Testis (tissue), 2 donors: ENCODE measurements at regions not wholly inside any gene's neighbourhood (a gene's known extent, or its start where the extent isn't known, plus 50 kb on each side); places are given as distances from the start of the nearest gene placed in this dataset.

Source experiments
- DNase-seq: peaks from one replicate; pipeline ENCODE4 v3.0.0-alpha.2; 2019
- H3K27ac ChIP-seq, 2 donors: fragments of 200-600 bp; sonication (generic); one replicate each; pipeline ENCODE4 v1.5.1; 2019
- H3K27me3 ChIP-seq: fragments of 200-600 bp; sonication (generic); one replicate; pipeline ENCODE4 v1.5.1; 2019
- H3K36me3 ChIP-seq: fragments of 200-600 bp; sonication (generic); one replicate; pipeline ENCODE4 v1.5.1; 2017; ENCODE audit warnings: low read depth; ENCODE audit errors: missing control alignments
- H3K4me1 ChIP-seq: fragments of 200-600 bp; sonication (generic); one replicate; pipeline ENCODE4 v1.5.1; 2019
- H3K4me3 ChIP-seq, 2 donors: fragments of 200-600 bp; sonication (generic); one replicate each; pipeline ENCODE4 v1.5.1; 2017 to 2019
- H3K9me3 ChIP-seq: fragments of 200-600 bp; sonication (generic); one replicate; pipeline ENCODE4 v1.5.1; 2017
- CTCF ChIP-seq, 3 experiments: fragments of 450-650 bp in 2 of 3; fragments of 200-600 bp in 1 of 3; sonication (generic) in 1 of 3; IDR thresholded peaks; one replicate each; pipeline ENCODE4 v1.5.1; 2016 to 2019; ENCODE audit warnings: antibody characterized with exemption in 3 of 3, mild to moderate bottlenecking in 2 of 3, moderate library complexity in 1 of 3
- POLR2A ChIP-seq: fragments of 450-650 bp; IDR thresholded peaks from one replicate; pipeline ENCODE4 v1.6.1; 2017; ENCODE audit warnings: antibody characterized with exemption, mild to moderate bottlenecking, moderate library complexity
- WGBS, 2 donors: methylation state at CpG; one replicate each; pipeline ENCODE4 v1.1.5; 2018; 5-methylcytosine and 5-hydroxymethylcytosine counted together
- intact Hi-C: fragments of 100-400 bp; cut with DNase I; formaldehyde crosslinking; loops from one replicate; pipeline ENCODE4 v1.15.1; 2023; ENCODE audit warnings: low total_unique reads

- H3K9me3 ChIP-seq, result no peaks in the 10 kb centered on the region
- TF ChIP-seq CTCF (IDR thresholded peaks at IDR 0.05) (no peak), POLR2A (no peak)
- no peak overlapping the region for H3K27ac ChIP-seq
- intact Hi-C loops, result loop anchor here (2.0 kb wide), 1 partner anchor 31 kb away; no protein-coding TSS in a partner anchor
- H3K27me3 ChIP-seq, result no peaks in the 10 kb centered on the region
- DNase-seq, result peak; percentile 9
- H3K36me3 ChIP-seq, result no peaks in the 10 kb centered on the region
- WGBS, 2 donors, result 85 to 92% methylated on average over 6 to 9 of the region's 9 CpGs
- peaks cover 12% of the 10 kb centered on the region for H3K4me1 ChIP-seq
- H3K4me3 ChIP-seq, result no peak overlapping the region
Measured at GRCh38 chr6:192313-192664, 100.0 kb upstream of the DUSP22 start.

- peaks cover 12% of the 10 kb centered on the region for H3K4me1 ChIP-seq
- H3K27me3 ChIP-seq, result no peaks in the 10 kb centered on the region
- intact Hi-C loops, result loop anchor here (2.0 kb wide), 1 partner anchor 30 kb away; no protein-coding TSS in a partner anchor
- no peaks in the 10 kb centered on the region for H3K9me3 ChIP-seq
- H3K4me3 ChIP-seq, result no peak overlapping the region
- H3K27ac ChIP-seq, result no peak overlapping the region
- 87 to 95% methylated on average over 7 of the region's 7 CpGs for WGBS, 2 donors
- no peak for TF ChIP-seq POLR2A
- no peak for TF ChIP-seq CTCF (IDR thresholded peaks at IDR 0.05)
- H3K36me3 ChIP-seq, result no peaks in the 10 kb centered on the region
- DNase-seq, result no peak
Measured at GRCh38 chr6:193180-193579, 99.1 kb upstream of the DUSP22 start.

- intact Hi-C loops, result loop anchor here (2.0 kb wide), 1 partner anchor 29 kb away; no protein-coding TSS in a partner anchor
- no peak overlapping the region for H3K27ac ChIP-seq
- TF ChIP-seq CTCF (IDR thresholded peaks at IDR 0.05), result no peak
- no peak for TF ChIP-seq POLR2A
- 71 to 74% methylated on average over 7 of the region's 7 CpGs for WGBS, 2 donors
- no peaks in the 10 kb centered on the region for H3K9me3 ChIP-seq
- no peak overlapping the region for H3K4me3 ChIP-seq
- peaks cover 12% of the 10 kb centered on the region for H3K4me1 ChIP-seq
- no peak for DNase-seq
- no peaks in the 10 kb centered on the region for H3K36me3 ChIP-seq
- H3K27me3 ChIP-seq, result no peaks in the 10 kb centered on the region
Measured at GRCh38 chr6:193773-194310, 98.4 kb upstream of the DUSP22 start.

GRCh38 chr6:195861-196360, 96.4 kb upstream of the DUSP22 start:
- intact Hi-C loops, result no loop called here
- Histone ChIP-seq H3K27ac (no peak overlapping the region), H3K27me3 (no peaks in the 10 kb centered on the region), H3K36me3 (no peaks in the 10 kb centered on the region), H3K4me3 (no peak overlapping the region), H3K4me1 (peaks cover 9% of the 10 kb centered on the region), H3K9me3 (no peaks in the 10 kb centered on the region)
- TF ChIP-seq CTCF (IDR thresholded peaks at IDR 0.05), result no peak
- no peak for TF ChIP-seq POLR2A
- 41 to 49% methylated on average over 3 of the region's 3 CpGs for WGBS, 2 donors
- DNase-seq, result peak; percentile 81

GRCh38 chr6:196543-196942, 95.7 kb upstream of the DUSP22 start:
- TF ChIP-seq CTCF (IDR thresholded peaks at IDR 0.05) (no peak), POLR2A (no peak)
- H3K36me3 ChIP-seq, result no peaks in the 10 kb centered on the region
- 92 to 97% methylated on average over 2 of the region's 2 CpGs for WGBS, 2 donors
- H3K27ac ChIP-seq, result no peak overlapping the region
- peaks cover 9% of the 10 kb centered on the region for H3K4me1 ChIP-seq
- H3K9me3 ChIP-seq, result no peaks in the 10 kb centered on the region
- H3K4me3 ChIP-seq, result no peak overlapping the region
- DNase-seq, result no peak
- intact Hi-C loops, result no loop called here
- no peaks in the 10 kb centered on the region for H3K27me3 ChIP-seq
